ENCODE measurements at regions not wholly inside any gene's neighbourhood (a gene's known extent, or its start where the extent isn't known, plus 50 kb on each side); places are given as distances from the start of the nearest gene placed in this dataset.

DNA sequence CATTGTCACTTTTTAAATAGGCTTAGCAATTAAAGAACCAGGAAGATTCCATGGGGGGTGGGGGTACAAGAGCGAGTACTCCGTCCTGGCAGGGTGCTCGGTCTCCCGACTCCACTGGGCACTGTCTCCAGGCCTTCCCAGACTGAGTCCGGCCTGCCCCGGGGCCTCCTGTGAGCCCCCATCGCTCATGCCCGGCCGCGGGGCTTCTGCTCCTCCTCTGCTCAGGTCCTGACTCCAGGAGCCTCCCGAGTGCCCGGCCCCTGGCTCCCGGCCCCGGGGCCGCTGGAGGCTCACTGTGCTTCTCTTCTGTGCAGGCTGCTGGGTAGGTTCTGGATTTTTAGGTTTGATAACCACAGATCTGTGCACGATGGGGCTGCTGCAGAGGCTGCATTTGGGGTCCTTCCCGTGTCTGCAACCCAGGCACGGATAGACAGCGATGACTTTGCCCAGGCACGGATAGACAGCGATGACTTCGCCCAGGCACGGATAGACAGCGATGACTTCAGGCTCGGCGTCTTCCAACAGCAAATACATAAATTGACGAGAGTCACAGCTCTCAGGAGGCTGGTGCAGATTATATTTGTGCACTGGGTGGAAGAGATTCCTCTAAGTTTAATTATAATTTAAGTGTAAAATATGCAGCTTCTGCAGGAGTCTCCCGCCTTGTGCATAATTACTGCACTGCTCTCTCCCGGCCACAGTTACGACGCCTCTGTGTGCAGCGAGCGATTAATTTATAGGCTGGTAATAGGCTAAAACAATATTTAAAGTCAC, 74.8 kb upstream of the RXRA start:
- TF ChIP-seq, protein P1, sequence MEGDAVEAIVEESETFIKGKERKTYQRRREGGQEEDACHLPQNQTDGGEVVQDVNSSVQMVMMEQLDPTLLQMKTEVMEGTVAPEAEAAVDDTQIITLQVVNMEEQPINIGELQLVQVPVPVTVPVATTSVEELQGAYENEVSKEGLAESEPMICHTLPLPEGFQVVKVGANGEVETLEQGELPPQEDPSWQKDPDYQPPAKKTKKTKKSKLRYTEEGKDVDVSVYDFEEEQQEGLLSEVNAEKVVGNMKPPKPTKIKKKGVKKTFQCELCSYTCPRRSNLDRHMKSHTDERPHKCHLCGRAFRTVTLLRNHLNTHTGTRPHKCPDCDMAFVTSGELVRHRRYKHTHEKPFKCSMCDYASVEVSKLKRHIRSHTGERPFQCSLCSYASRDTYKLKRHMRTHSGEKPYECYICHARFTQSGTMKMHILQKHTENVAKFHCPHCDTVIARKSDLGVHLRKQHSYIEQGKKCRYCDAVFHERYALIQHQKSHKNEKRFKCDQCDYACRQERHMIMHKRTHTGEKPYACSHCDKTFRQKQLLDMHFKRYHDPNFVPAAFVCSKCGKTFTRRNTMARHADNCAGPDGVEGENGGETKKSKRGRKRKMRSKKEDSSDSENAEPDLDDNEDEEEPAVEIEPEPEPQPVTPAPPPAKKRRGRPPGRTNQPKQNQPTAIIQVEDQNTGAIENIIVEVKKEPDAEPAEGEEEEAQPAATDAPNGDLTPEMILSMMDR (conservative IDR thresholded peaks at IDR 0.05; ENCODE audit: low read depth, low read length): no peak
- TF ChIP-seq EZH2 (IDR thresholded peaks at IDR 0.05; ENCODE audit: low read length, unreplicated experiment) (no peak), EZH2phosphoT487 (IDR thresholded peaks at IDR 0.05; ENCODE audit: borderline replicate concordance, low read length) (no peak)

Data from PC-3 (cell line).